ENCODE measurements at regions not wholly inside any gene's neighbourhood (a gene's known extent, or its start where the extent isn't known, plus 50 kb on each side); places are given as distances from the start of the nearest gene placed in this dataset.

DNA sequence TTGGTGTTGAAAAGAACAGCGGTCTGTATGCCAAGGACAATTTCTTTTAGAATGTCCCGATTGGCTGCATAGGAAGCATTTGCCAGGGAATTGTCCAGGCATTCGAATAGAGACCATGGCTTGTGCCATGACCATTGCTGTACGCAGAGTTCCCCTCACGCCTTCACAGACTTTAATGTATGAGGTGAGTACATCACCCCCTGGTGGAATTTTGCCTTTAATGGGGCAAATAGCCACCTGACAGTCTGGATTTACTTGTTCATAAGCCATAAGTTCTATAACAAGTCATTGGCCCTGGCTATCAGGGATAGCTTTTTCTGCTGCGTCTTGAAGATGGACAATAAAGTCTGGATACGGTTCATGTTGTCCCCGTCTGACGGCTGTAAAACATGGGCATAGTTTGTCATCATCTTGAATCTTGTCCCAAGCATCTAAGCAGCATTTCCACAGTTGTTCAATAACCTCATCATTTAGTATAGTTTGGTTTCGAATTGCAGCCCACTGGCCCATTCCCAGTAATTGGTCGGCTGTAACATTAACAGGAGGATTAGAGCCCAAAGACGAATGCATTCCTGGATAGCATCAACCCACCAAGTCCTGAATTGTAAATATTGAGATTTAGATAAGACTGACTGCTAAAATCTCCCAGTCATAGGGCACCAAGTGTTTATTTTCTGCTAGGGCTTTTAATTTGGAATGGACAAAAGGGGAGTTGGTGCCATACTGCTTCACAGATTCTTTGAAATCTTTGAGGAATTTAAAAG, 67.7 kb upstream of the ARL4D start:
- Histone ChIP-seq H3K27ac (ENCODE audit: low read length) (no peak overlapping the region), H3K36me3 (ENCODE audit: control insufficient read depth, insufficient read depth, low read length) (no peaks in the 10 kb centered on the region), H3K27me3 (ENCODE audit: control insufficient read depth, insufficient read depth, low read length) (no peaks in the 10 kb centered on the region), H3K4me1 (ENCODE audit: control insufficient read depth, insufficient read depth, low read length) (peaks cover 5% of the 10 kb centered on the region), H3K9me3 (replicated peaks; ENCODE audit: control insufficient read depth, low read depth, low read length) (no peaks in the 10 kb centered on the region), H3K4me3 (ENCODE audit: low read length) (no peak overlapping the region)
- no peak for DNase-seq
- WGBS (ENCODE audit: insufficient coverage) = 68% methylated on average over 6 of the region's 12 CpGs

DNA sequence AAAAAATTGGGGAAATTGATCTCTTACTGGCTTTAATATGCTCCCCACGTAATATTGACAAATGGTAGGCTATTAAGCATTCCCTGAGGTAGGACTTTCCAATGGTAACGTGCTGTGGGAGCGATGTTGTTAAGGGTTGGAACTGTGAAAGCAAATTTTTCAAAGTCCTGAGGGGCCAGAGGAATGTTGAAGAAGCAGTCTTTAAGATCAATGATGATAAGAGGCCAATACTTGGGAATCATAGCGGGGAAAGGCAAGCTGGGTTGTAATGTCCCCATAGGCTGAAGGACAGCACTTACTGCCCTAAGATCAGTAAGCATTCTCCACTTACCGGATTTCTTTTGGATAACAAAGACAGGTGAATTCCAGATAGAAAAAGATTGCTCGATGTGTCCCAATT, 69.6 kb upstream of the ARL4D start:
- Histone ChIP-seq H3K9me3 (replicated peaks; ENCODE audit: control insufficient read depth, low read depth, low read length) (no peaks in the 10 kb centered on the region), H3K27ac (ENCODE audit: low read length) (no peak overlapping the region), H3K27me3 (ENCODE audit: control insufficient read depth, insufficient read depth, low read length) (no peaks in the 10 kb centered on the region), H3K4me1 (ENCODE audit: control insufficient read depth, insufficient read depth, low read length) (peaks cover 5% of the 10 kb centered on the region), H3K36me3 (ENCODE audit: control insufficient read depth, insufficient read depth, low read length) (no peaks in the 10 kb centered on the region), H3K4me3 (ENCODE audit: low read length) (no peak overlapping the region)
- 74% methylated on average over 4 of the region's 6 CpGs for WGBS (ENCODE audit: insufficient coverage)
- no peak for DNase-seq

DNA sequence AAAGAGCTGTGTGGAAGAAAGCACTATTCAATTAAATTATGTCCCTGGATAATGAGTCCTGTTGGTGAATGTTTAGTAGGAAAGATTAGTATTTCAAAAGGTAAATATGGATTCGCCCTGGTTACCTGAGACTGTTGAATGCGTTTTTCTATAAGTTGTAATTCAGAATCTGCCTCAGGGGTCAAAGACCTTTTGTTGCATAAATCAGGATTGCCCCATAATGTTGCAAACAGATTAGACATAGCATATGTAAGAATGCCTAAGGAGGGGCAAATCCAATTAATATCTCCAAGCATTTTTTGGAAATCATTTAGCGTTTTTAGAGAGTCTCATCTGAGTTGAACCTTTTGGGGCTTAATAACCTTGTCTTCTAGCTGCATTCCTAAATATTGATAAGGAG, 70.1 kb upstream of the ARL4D start:
- no peaks in the 10 kb centered on the region for H3K36me3 ChIP-seq (ENCODE audit: control insufficient read depth, insufficient read depth, low read length)
- H3K27ac ChIP-seq (ENCODE audit: low read length) = no peak overlapping the region
- no peak for DNase-seq
- H3K27me3 ChIP-seq (ENCODE audit: control insufficient read depth, insufficient read depth, low read length) = no peaks in the 10 kb centered on the region
- no peak overlapping the region for H3K4me3 ChIP-seq (ENCODE audit: low read length)
- no peaks in the 10 kb centered on the region for H3K9me3 ChIP-seq (replicated peaks; ENCODE audit: control insufficient read depth, low read depth, low read length)
- peaks cover 2% of the 10 kb centered on the region for H3K4me1 ChIP-seq (ENCODE audit: control insufficient read depth, insufficient read depth, low read length)
- 85% methylated on average over 2 of the region's 3 CpGs for WGBS (ENCODE audit: insufficient coverage)

DNA sequence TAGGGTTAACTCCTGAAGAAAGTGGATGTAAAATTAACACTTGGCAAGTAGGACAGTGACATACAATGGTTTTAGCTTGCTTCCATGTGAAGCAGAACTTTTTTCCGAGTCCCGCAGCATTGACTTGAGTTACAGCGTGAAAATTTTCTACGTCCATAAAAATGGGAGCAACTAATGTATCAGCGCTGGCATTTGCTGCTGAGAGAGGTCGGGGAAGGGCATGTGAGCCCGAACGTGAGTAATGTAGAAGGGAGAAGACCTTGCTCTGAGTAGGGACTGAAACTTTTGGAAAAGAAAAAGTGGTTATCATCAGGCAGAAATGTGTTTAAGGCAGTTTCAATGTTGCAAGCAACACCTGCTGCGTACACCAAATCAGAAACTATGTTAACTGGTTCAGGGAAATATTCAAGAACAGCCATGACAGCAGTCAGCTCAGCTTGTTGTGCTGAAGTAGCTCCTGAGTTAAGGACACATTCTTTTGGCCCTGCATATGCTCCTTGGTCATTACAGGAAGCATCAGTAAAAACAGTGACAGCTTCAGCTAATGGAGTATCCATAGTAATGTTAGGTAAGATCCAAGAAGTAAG, 70.9 kb upstream of the ARL4D start:
- WGBS (ENCODE audit: insufficient coverage) = 50% methylated on average over 9 of the region's 9 CpGs

DNA sequence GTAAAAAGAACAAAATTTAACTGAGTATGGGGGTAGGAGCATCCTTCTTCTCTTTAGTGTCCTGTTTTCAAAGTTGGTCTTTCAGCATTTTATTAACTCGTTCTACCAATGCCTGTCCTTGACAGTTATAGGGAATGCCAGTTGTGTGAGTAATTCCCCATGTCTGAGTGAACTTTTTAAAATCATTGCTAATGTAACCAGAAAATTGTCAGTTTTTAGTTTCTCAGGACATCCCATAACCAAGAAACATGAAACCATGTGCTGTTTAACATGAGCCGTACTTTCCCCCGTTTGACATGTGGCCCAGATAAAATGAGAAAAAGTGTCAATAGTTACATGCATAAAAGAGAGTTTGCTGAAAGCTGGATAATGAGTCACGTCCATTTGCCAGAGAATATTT, 71.4 kb upstream of the ARL4D start:
- Histone ChIP-seq H3K27ac (ENCODE audit: low read length) (no peak overlapping the region), H3K36me3 (ENCODE audit: control insufficient read depth, insufficient read depth, low read length) (no peaks in the 10 kb centered on the region), H3K27me3 (ENCODE audit: control insufficient read depth, insufficient read depth, low read length) (no peaks in the 10 kb centered on the region), H3K4me3 (ENCODE audit: low read length) (no peak overlapping the region), H3K4me1 (ENCODE audit: control insufficient read depth, insufficient read depth, low read length) (peaks cover 2% of the 10 kb centered on the region), H3K9me3 (replicated peaks; ENCODE audit: control insufficient read depth, low read depth, low read length) (no peaks in the 10 kb centered on the region)
- DNase-seq = no peak
- 33% methylated on average over 3 of the region's 4 CpGs for WGBS (ENCODE audit: insufficient coverage)

More for the DNA sequence above, 70.9 kb upstream of the ARL4D start:
- Histone ChIP-seq H3K4me1 (ENCODE audit: control insufficient read depth, insufficient read depth, low read length) (peaks cover 2% of the 10 kb centered on the region), H3K27ac (ENCODE audit: low read length) (no peak overlapping the region), H3K27me3 (ENCODE audit: control insufficient read depth, insufficient read depth, low read length) (no peaks in the 10 kb centered on the region), H3K9me3 (replicated peaks; ENCODE audit: control insufficient read depth, low read depth, low read length) (no peaks in the 10 kb centered on the region), H3K4me3 (ENCODE audit: low read length) (no peak overlapping the region), H3K36me3 (ENCODE audit: control insufficient read depth, insufficient read depth, low read length) (no peaks in the 10 kb centered on the region)
- no peak for DNase-seq

DNA sequence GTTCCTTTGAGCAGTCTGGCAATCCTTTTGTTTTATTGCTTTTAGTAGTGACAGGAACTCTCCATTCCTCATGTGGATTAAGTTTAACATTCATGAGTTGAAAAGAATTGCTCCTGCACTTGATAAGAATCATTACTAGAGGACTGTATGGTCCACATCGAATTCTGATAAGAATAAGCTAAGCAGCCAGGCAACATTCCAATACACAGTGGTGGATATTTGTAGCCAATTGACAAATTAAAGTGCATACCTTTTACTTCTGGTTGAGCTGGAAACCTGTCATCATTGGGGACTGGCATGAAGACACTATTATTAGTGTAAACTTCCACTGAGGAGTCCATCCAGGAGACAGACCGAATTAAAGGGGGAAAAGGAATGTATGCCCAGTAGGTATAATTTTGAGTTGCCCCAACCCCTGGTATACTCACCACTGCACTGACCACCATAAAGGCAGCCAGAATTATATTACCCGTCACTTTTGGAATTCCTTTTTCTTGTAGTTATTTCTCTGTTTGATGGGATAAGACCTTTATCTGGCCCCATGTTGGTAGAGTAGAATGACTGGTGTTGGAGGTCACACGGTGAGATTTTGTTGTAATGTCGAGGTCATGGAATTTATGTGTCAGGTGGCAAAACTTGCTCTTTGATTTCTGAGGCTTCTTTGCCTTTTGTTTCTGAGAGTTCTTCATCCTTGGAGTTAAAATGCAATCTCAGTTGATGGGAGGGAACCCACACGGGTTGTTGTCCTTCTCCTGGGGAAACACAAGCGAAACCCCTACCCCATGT, 72.1 kb upstream of the ARL4D start:
- no CpG with 5 or more reads among the region's 7 CpGs for WGBS (ENCODE audit: insufficient coverage)
- Histone ChIP-seq H3K27ac (ENCODE audit: low read length) (no peak overlapping the region), H3K36me3 (ENCODE audit: control insufficient read depth, insufficient read depth, low read length) (no peaks in the 10 kb centered on the region), H3K9me3 (replicated peaks; ENCODE audit: control insufficient read depth, low read depth, low read length) (no peaks in the 10 kb centered on the region), H3K27me3 (ENCODE audit: control insufficient read depth, insufficient read depth, low read length) (no peaks in the 10 kb centered on the region), H3K4me1 (ENCODE audit: control insufficient read depth, insufficient read depth, low read length) (peaks cover 5% of the 10 kb centered on the region), H3K4me3 (ENCODE audit: low read length) (no peak overlapping the region)
- no peak for DNase-seq

DNA sequence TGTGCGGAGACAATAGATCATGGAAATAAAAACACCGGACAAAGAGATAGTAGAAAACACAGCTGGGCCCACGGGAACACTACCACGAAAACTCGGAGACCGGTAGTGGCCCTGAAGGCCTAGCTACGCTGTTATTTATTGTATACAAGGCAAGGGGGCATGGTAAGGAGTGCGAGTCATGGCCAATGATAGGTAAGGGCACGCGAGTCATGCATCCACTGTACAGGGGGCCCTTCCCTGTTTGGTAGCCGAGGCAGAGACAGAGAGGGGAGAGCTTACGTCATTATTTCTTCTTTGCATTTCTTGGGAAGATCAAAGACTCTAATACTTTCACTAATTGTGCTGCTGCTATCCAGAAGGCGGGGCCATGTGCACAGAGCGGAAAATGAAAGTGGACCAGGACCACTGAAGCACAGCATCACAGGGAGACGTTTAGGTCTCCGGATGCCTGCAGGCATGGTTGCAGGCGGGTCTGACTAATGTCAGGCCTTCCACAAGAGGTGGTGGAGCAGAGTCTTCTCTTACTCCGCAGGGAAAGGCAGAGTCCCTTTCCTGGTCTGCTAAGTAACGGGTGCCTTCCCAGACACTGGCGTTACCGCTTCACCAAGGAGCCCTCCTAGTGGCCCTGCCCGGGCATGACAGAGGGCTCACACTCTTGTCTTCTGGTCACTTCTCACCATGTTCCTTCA, 74.4 kb upstream of the ARL4D start:
- Histone ChIP-seq H3K27ac (ENCODE audit: low read length) (no peak overlapping the region), H3K9me3 (replicated peaks; ENCODE audit: control insufficient read depth, low read depth, low read length) (no peaks in the 10 kb centered on the region), H3K36me3 (ENCODE audit: control insufficient read depth, insufficient read depth, low read length) (no peaks in the 10 kb centered on the region), H3K4me1 (ENCODE audit: control insufficient read depth, insufficient read depth, low read length) (peaks cover 5% of the 10 kb centered on the region), H3K27me3 (ENCODE audit: control insufficient read depth, insufficient read depth, low read length) (no peaks in the 10 kb centered on the region), H3K4me3 (ENCODE audit: low read length) (no peak overlapping the region)
- DNase-seq = no peak
- 89% methylated on average over 14 of the region's 22 CpGs for WGBS (ENCODE audit: insufficient coverage)

DNA sequence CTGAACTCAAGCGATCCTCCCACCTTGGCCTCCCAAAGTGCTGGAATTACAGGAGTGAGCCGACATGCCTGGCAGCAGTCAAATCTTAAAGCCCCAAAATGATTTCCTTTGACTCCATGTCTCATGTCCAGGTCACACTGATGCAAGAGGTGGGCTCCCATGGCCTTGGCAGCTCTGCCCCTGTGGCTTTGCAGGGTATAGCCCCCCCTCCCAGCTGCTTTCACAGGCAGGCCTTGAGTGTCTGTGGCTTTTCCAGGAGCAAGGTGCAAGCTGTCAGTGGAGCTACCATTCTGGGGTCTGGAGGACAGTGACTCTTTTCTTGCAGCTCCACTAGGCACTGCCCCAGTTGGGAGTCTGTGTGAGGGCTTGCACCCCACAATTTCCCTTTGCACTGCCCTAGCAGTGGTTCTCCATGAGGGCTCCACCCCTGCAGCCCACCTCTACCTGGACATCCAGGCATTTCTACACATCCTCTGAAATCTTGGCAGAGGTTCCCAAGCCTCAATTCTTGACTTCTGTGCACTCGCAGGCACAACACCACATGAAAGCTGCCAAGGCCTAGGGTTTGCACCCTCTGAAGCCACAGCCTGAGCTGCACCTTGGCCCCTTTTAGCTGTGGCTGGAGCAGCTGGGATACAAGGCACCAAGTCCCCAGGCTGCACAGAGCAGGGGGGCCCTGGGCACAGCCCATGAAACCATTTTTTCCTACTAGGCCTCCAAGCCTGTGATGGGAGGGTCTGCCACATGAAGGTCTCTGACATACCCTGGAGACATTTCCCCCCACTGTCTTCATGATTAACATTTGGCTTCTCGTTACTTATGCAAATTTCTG, 79.3 kb upstream of the ARL4D start:
- H3K36me3 ChIP-seq (ENCODE audit: control insufficient read depth, insufficient read depth, low read length) = no peaks in the 10 kb centered on the region
- DNase-seq = no peak
- 100% methylated on average over 3 of the region's 4 CpGs for whole genome bisulfite sequencing (ENCODE audit: insufficient coverage)
- no peak overlapping the region for H3K4me3 ChIP-seq (ENCODE audit: low read length)
- no peaks in the 10 kb centered on the region for H3K9me3 ChIP-seq (replicated peaks; ENCODE audit: control insufficient read depth, low read depth, low read length)
- no peak overlapping the region for H3K27ac ChIP-seq (ENCODE audit: low read length)
- H3K27me3 ChIP-seq (ENCODE audit: control insufficient read depth, insufficient read depth, low read length) = no peaks in the 10 kb centered on the region
- H3K4me1 ChIP-seq (ENCODE audit: control insufficient read depth, insufficient read depth, low read length) = peaks cover 3% of the 10 kb centered on the region

DNA sequence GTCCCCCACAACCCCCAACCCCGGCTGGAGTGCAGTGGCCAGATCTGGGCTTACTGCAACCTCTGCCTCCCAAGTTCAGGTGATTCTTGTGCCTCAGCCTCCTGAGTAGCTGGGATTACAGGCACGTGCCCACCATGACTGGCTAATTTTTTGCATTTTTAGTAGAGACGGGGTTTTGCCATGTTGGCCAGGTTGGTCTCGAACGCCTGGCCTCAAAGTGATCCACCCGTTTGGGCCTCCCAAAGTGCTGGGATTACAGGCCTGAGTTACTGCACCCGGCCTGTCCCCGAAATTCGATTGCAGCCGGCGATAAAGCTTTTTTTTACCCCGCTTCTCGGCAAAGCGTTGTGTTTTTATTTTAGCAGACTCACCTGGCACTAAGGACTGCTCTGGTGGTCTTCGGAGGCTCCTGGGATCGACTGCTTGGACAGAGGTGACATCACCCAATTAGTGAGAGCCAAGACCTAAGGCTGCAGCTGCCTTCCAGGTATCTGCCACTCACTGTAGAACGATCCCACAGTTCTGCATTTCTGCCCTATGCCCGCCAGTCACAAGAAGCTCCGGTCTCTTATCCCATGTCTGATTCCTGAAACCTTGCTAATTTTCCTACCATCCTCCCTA, 82.2 kb upstream of the ARL4D start:
- Histone ChIP-seq H3K4me1 (ENCODE audit: control insufficient read depth, insufficient read depth, low read length) (no peaks in the 10 kb centered on the region), H3K36me3 (ENCODE audit: control insufficient read depth, insufficient read depth, low read length) (no peaks in the 10 kb centered on the region), H3K4me3 (ENCODE audit: low read length) (no peak overlapping the region), H3K27ac (ENCODE audit: low read length) (no peak overlapping the region), H3K27me3 (ENCODE audit: control insufficient read depth, insufficient read depth, low read length) (no peaks in the 10 kb centered on the region), H3K9me3 (replicated peaks; ENCODE audit: control insufficient read depth, low read depth, low read length) (no peaks in the 10 kb centered on the region)
- peak; percentile 54 for DNase-seq
- WGBS (ENCODE audit: insufficient coverage) = 49% methylated on average over 15 of the region's 19 CpGs

Data from muscle of leg (tissue), 3 donors.